Activated CD4-positive, alpha-beta T cell treated with anti-CD3 and anti-CD28 coated beads, Interleukin-2, amount 50 U/mL, for 16 hours (primary cell): ENCODE measurements at regions not wholly inside any gene's neighbourhood (a gene's known extent, or its start where the extent isn't known, plus 50 kb on each side); places are given as distances from the start of the nearest gene placed in this dataset.

Source experiments
- DNase-seq: peaks from one replicate; pipeline ENCODE4 v3.0.0-alpha.2; 2020

- DNase-seq = no peak
These were observed 72.9 kb upstream of the GGTA1 start for GRCh38 chr9:121572581-121572980.

GRCh38 chr9:121573717-121574485, 74.3 kb upstream of the GGTA1 start:
- no peak for DNase-seq

GRCh38 chr9:121574774-121575519, 75.3 kb upstream of the GGTA1 start:
- DNase-seq = no peak

GRCh38 chr9:121576281-121577075, 75.0 kb upstream of the DAB2IP start:
- no peak for DNase-seq

- no peak for DNase-seq
These were observed 74.3 kb upstream of the DAB2IP start for GRCh38 chr9:121577166-121577565.

GRCh38 chr9:121577572-121577971, 73.9 kb upstream of the DAB2IP start:
- DNase-seq = no peak

- no peak for DNase-seq
These were observed 69.4 kb upstream of the DAB2IP start for GRCh38 chr9:121581786-121582600.

GRCh38 chr9:121582641-121583040, 68.8 kb upstream of the DAB2IP start:
- DNase-seq = no peak

GRCh38 chr9:121584421-121584820, 67.0 kb upstream of the DAB2IP start:
- DNase-seq = no peak

GRCh38 chr9:121587863-121588262, 63.6 kb upstream of the DAB2IP start:
- no peak for DNase-seq

- no peak for DNase-seq
These were observed 61.4 kb upstream of the DAB2IP start for GRCh38 chr9:121589986-121590385.

GRCh38 chr9:121592265-121592664, 59.2 kb upstream of the DAB2IP start:
- no peak for DNase-seq

GRCh38 chr9:121593066-121593465, 58.4 kb upstream of the DAB2IP start:
- DNase-seq = no peak

GRCh38 chr9:121596515-121596914, 54.9 kb upstream of the DAB2IP start:
- no peak for DNase-seq

GRCh38 chr9:121597698-121598166, 53.7 kb upstream of the DAB2IP start:
- DNase-seq = no peak

GRCh38 chr9:121598167-121598964, 53.1 kb upstream of the DAB2IP start:
- no peak for DNase-seq

GRCh38 chr9:121598965-121599871, 52.2 kb upstream of the DAB2IP start:
- no peak for DNase-seq

GRCh38 chr9:121599872-121600585, 51.4 kb upstream of the DAB2IP start:
- no peak for DNase-seq

- DNase-seq = peak; percentile 5
These were observed 50.2 kb upstream of the DAB2IP start for GRCh38 chr9:121601194-121601593.
